Stimulated activated effector memory CD8-positive, alpha-beta T cell treated with anti-CD3 and anti-CD28 coated beads, Interleukin-12 subunit alpha, Interleukin-12 subunit beta, amount 100 ng/mL, for 72 hours (primary cell): ENCODE measurements at regions not wholly inside any gene's neighbourhood (a gene's known extent, or its start where the extent isn't known, plus 50 kb on each side); places are given as distances from the start of the nearest gene placed in this dataset.
"Not testable (repeated sequence)": the region's sequence is repeated elsewhere in the genome, so short reads cannot be mapped to it uniquely, and the experiment has no call there.

ENCODE experiments used
- ATAC-seq: fragments of 150-1000 bp; cut with Tn5 transposase; 2 replicates; pipeline ENCODE4 v1.10.0; 2021
- DNase-seq, 2 donors: peaks; one replicate each; pipeline ENCODE4 v3.0.0; 2021 to 2022; ENCODE audit warnings: low spot score in 2 of 2
- H3K27ac Mint-ChIP-seq: one replicate; pipeline ENCODE4 v1.8.0; 2022; ENCODE audit warnings: mild to moderate bottlenecking, mixed read lengths
- H3K36me3 Mint-ChIP-seq: one replicate; pipeline ENCODE4 v1.8.0; 2022; ENCODE audit warnings: mild to moderate bottlenecking, mixed read lengths
- H3K4me1 Mint-ChIP-seq: one replicate; pipeline ENCODE4 v1.8.0; 2022; ENCODE audit warnings: mixed read lengths
- H3K4me3 Mint-ChIP-seq: one replicate; pipeline ENCODE4 v1.8.0; 2022; ENCODE audit warnings: mild to moderate bottlenecking, mixed read lengths
- H3K9me3 Mint-ChIP-seq: one replicate; pipeline ENCODE4 v1.8.0; 2022; ENCODE audit warnings: mixed read lengths

- H3K27ac Mint-ChIP-seq: no peak overlapping the region
- no peaks in the 10 kb centered on the region for H3K4me1 Mint-ChIP-seq
- H3K9me3 Mint-ChIP-seq: peaks cover 3% of the 10 kb centered on the region
- H3K36me3 Mint-ChIP-seq: no peaks in the 10 kb centered on the region
- no peak overlapping the region for H3K4me3 Mint-ChIP-seq
- ATAC-seq (no peak), DNase-seq (no peak)
Observed at GRCh38 chr4:117700111-117700892, 334.0 kb upstream of the NDST3 start.

GRCh38 chr4:117702353-117702752 is 331.9 kb upstream of the NDST3 start:
- Mint-ChIP-seq H3K27ac (no peak overlapping the region), H3K9me3 (no peaks in the 10 kb centered on the region), H3K36me3 (no peaks in the 10 kb centered on the region), H3K4me3 (no peak overlapping the region), H3K4me1 (no peaks in the 10 kb centered on the region)
- DNase-seq (no peak), ATAC-seq (no peak)

GRCh38 chr4:117704721-117705120 is 329.6 kb upstream of the NDST3 start:
- peaks cover 8% of the 10 kb centered on the region for H3K9me3 Mint-ChIP-seq
- no peaks in the 10 kb centered on the region for H3K4me1 Mint-ChIP-seq
- DNase-seq (no peak), ATAC-seq (no peak)
- no peak overlapping the region for H3K4me3 Mint-ChIP-seq
- H3K36me3 Mint-ChIP-seq: no peaks in the 10 kb centered on the region
- H3K27ac Mint-ChIP-seq: no peak overlapping the region

GRCh38 chr4:117740736-117741135 is 293.6 kb upstream of the NDST3 start:
- H3K4me1 Mint-ChIP-seq: no peaks in the 10 kb centered on the region
- no peak for DNase-seq
- peaks cover 6% of the 10 kb centered on the region for H3K9me3 Mint-ChIP-seq
- no peak overlapping the region for H3K4me3 Mint-ChIP-seq
- H3K27ac Mint-ChIP-seq: no peak overlapping the region
- no peaks in the 10 kb centered on the region for H3K36me3 Mint-ChIP-seq
- ATAC-seq: no peak

- ATAC-seq, H3K36me3 Mint-ChIP-seq, H3K4me1 Mint-ChIP-seq, DNase-seq, H3K9me3 Mint-ChIP-seq, H3K4me3 Mint-ChIP-seq, H3K27ac Mint-ChIP-seq: not testable (repeated sequence)
Observed at GRCh38 chr4:117745379-117745778, 288.9 kb upstream of the NDST3 start.

- peaks cover 9% of the 10 kb centered on the region for H3K9me3 Mint-ChIP-seq
- H3K27ac Mint-ChIP-seq: no peak overlapping the region
- DNase-seq (no peak), ATAC-seq (no peak)
- H3K4me3 Mint-ChIP-seq: no peak overlapping the region
- no peaks in the 10 kb centered on the region for H3K4me1 Mint-ChIP-seq
- H3K36me3 Mint-ChIP-seq: no peaks in the 10 kb centered on the region
Observed at GRCh38 chr4:117755438-117755837, 278.8 kb upstream of the NDST3 start.

GRCh38 chr4:117768610-117769009 is 265.7 kb upstream of the NDST3 start:
- no peak overlapping the region for H3K27ac Mint-ChIP-seq
- H3K4me3 Mint-ChIP-seq: no peak overlapping the region
- no peak for ATAC-seq
- H3K4me1 Mint-ChIP-seq: no peaks in the 10 kb centered on the region
- H3K36me3 Mint-ChIP-seq: no peaks in the 10 kb centered on the region
- H3K9me3 Mint-ChIP-seq: peaks cover 7% of the 10 kb centered on the region
- DNase-seq: no peak

- Mint-ChIP-seq H3K4me1 (no peaks in the 10 kb centered on the region), H3K9me3 (peaks cover 8% of the 10 kb centered on the region), H3K27ac (no peak overlapping the region), H3K36me3 (no peaks in the 10 kb centered on the region), H3K4me3 (no peak overlapping the region)
- DNase-seq: no peak
- ATAC-seq: no peak
Observed at GRCh38 chr4:117770269-117771102, 263.8 kb upstream of the NDST3 start.

GRCh38 chr4:117771647-117772337 is 262.5 kb upstream of the NDST3 start:
- Mint-ChIP-seq H3K4me3 (no peak overlapping the region), H3K27ac (no peak overlapping the region), H3K4me1 (no peaks in the 10 kb centered on the region), H3K9me3 (peaks cover 12% of the 10 kb centered on the region), H3K36me3 (no peaks in the 10 kb centered on the region)
- DNase-seq (no peak), ATAC-seq (no peak)

- no peak overlapping the region for H3K27ac Mint-ChIP-seq
- H3K36me3 Mint-ChIP-seq: no peaks in the 10 kb centered on the region
Observed at GRCh38 chr4:117773064-117773936, 261.0 kb upstream of the NDST3 start.

GRCh38 chr4:117777721-117778120 is 256.6 kb upstream of the NDST3 start:
- no peak for DNase-seq
- Mint-ChIP-seq H3K36me3 (no peaks in the 10 kb centered on the region), H3K27ac (no peak overlapping the region), H3K4me3 (no peak overlapping the region), H3K9me3 (peaks cover 12% of the 10 kb centered on the region), H3K4me1 (no peaks in the 10 kb centered on the region)
- ATAC-seq: no peak

More at GRCh38 chr4:117773064-117773936, 261.0 kb upstream of the NDST3 start:
- peaks cover 9% of the 10 kb centered on the region for H3K9me3 Mint-ChIP-seq
- H3K4me3 Mint-ChIP-seq: no peak overlapping the region
- no peak for DNase-seq
- no peaks in the 10 kb centered on the region for H3K4me1 Mint-ChIP-seq
- ATAC-seq: no peak

GRCh38 chr4:117783716-117784115 is 250.6 kb upstream of the NDST3 start:
- ATAC-seq (no peak), DNase-seq (no peak)
- Mint-ChIP-seq H3K4me1 (no peaks in the 10 kb centered on the region), H3K36me3 (no peaks in the 10 kb centered on the region), H3K9me3 (peaks cover 9% of the 10 kb centered on the region), H3K27ac (no peak overlapping the region), H3K4me3 (no peak overlapping the region)

- no peak for ATAC-seq
Observed at GRCh38 chr4:117784266-117784665, 250.0 kb upstream of the NDST3 start.

GRCh38 chr4:117786566-117786965 is 247.7 kb upstream of the NDST3 start:
- Mint-ChIP-seq H3K4me3 (no peak overlapping the region), H3K9me3 (peaks cover 13% of the 10 kb centered on the region), H3K27ac (no peak overlapping the region), H3K36me3 (no peaks in the 10 kb centered on the region), H3K4me1 (no peaks in the 10 kb centered on the region)
- ATAC-seq: no peak
- no peak for DNase-seq

More at GRCh38 chr4:117784266-117784665, 250.0 kb upstream of the NDST3 start:
- Mint-ChIP-seq H3K4me3 (no peak overlapping the region), H3K4me1 (no peaks in the 10 kb centered on the region), H3K9me3 (peaks cover 9% of the 10 kb centered on the region), H3K27ac (no peak overlapping the region), H3K36me3 (no peaks in the 10 kb centered on the region)
- DNase-seq: no peak
